ENCODE measurements at regions not wholly inside any gene's neighbourhood (a gene's known extent, or its start where the extent isn't known, plus 50 kb on each side); places are given as distances from the start of the nearest gene placed in this dataset.

DNA sequence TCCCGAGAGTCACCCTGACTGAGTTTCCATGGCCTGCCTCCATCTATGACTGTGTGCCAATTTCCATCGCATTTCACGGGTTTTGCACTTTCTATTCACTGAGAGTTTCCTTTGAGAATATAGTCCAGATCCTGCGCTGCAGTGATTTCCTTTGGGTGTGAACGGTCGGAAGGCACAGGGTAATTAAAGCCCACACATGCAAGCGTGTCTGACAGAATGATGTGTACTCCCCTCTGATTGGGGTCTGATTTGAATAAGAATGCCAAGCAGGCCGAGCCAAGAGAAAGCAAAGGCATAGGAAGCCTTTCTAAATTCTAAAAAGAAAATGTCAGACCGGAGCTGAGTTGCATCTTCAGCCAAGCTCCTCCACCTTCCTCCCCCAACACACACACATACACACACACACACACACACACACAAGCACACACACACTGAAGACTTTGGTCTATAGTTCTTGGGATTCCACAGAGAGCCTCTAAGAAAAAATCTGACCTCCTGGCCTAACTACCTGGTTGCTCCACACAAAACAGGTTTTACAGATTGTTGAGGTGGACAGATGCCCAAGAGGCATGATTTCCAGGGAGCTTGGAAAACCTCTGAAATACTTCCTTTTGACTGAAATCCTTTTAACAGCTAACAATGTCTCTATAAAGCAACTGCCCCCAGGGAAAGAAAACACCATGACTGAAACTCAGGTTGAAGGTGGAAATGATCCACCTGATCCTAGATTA lies 59.7 kb upstream of the LRRN1 start:
- TF ChIP-seq, protein P1, sequence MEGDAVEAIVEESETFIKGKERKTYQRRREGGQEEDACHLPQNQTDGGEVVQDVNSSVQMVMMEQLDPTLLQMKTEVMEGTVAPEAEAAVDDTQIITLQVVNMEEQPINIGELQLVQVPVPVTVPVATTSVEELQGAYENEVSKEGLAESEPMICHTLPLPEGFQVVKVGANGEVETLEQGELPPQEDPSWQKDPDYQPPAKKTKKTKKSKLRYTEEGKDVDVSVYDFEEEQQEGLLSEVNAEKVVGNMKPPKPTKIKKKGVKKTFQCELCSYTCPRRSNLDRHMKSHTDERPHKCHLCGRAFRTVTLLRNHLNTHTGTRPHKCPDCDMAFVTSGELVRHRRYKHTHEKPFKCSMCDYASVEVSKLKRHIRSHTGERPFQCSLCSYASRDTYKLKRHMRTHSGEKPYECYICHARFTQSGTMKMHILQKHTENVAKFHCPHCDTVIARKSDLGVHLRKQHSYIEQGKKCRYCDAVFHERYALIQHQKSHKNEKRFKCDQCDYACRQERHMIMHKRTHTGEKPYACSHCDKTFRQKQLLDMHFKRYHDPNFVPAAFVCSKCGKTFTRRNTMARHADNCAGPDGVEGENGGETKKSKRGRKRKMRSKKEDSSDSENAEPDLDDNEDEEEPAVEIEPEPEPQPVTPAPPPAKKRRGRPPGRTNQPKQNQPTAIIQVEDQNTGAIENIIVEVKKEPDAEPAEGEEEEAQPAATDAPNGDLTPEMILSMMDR (IDR thresholded peaks at IDR 0.05): no peak
- TF ChIP-seq POLR2A (IDR thresholded peaks at IDR 0.05): no peak

Data from uterus (tissue), 2 donors.